Natural killer cell treated with Interleukin-12 subunit alpha and Interleukin-12 subunit beta and Interleukin-15 and Interleukin-18, amount 100 ng/mL, for 72 hours (primary cell): ENCODE measurements at regions not wholly inside any gene's neighbourhood (a gene's known extent, or its start where the extent isn't known, plus 50 kb on each side); places are given as distances from the start of the nearest gene placed in this dataset.

Source experiments
- ATAC-seq, 2 donors: fragments of 150-1000 bp; cut with Tn5 transposase in 1 of 2; sonication (Bioruptor Pico), chemical (Tn5 transposase) in 1 of 2; 2 replicates each; pipeline ENCODE4 v1.10.0; 2021
- DNase-seq: peaks from one replicate; pipeline ENCODE4 v3.0.0; 2022; ENCODE audit warnings: low spot score
- H3K27ac Mint-ChIP-seq, 2 donors: 1 replicate in 1 of 2; 2 replicates in 1 of 2; pipeline ENCODE4 v1.8.0; 2022; ENCODE audit warnings: mixed read lengths in 2 of 2, mild to moderate bottlenecking in 1 of 2, moderate library complexity in 1 of 2
- H3K27me3 Mint-ChIP-seq, 2 donors: 1 replicate in 1 of 2; 2 replicates in 1 of 2; pipeline ENCODE4 v1.8.0; 2022; ENCODE audit warnings: mixed read lengths in 2 of 2
- H3K36me3 Mint-ChIP-seq: one replicate; pipeline ENCODE4 v1.8.0; 2022; ENCODE audit warnings: mixed read lengths
- H3K4me1 Mint-ChIP-seq, 2 donors: 1 replicate in 1 of 2; 2 replicates in 1 of 2; pipeline ENCODE4 v1.8.0; 2022; ENCODE audit warnings: low read depth in 2 of 2, mixed read lengths in 2 of 2, mild to moderate bottlenecking in 1 of 2
- H3K4me3 Mint-ChIP-seq: one replicate; pipeline ENCODE4 v1.8.0; 2022; ENCODE audit warnings: mixed read lengths
- H3K9me3 Mint-ChIP-seq: 2 replicates; pipeline ENCODE4 v1.8.0; 2022; ENCODE audit warnings: mixed read lengths

- no peak for ATAC-seq
- Mint-ChIP-seq H3K27me3 (no peaks in the 10 kb centered on the region), H3K27ac (no peak overlapping the region), H3K36me3 (no peaks in the 10 kb centered on the region), H3K4me1 (peaks cover 0 to 5% of the 10 kb centered on the region in 2 donors), H3K4me3 (no peak overlapping the region), H3K9me3 (no peaks in the 10 kb centered on the region)
- DNase-seq, result no peak
Measured at GRCh38 chr6:100176311-100176950, 182.4 kb upstream of the MCHR2 start.

- no peaks in the 10 kb centered on the region for H3K36me3 Mint-ChIP-seq
- DNase-seq (no peak), ATAC-seq (no peak)
- no peak overlapping the region for H3K27ac Mint-ChIP-seq
- H3K27me3 Mint-ChIP-seq, result no peaks in the 10 kb centered on the region
- H3K4me3 Mint-ChIP-seq, result no peak overlapping the region
- peaks cover 0 to 5% of the 10 kb centered on the region in 2 donors for H3K4me1 Mint-ChIP-seq
- H3K9me3 Mint-ChIP-seq, result no peaks in the 10 kb centered on the region
Measured at GRCh38 chr6:100175814-100176310, 181.8 kb upstream of the MCHR2 start.

- no peak overlapping the region for H3K4me3 Mint-ChIP-seq
- H3K27me3 Mint-ChIP-seq, result no peaks in the 10 kb centered on the region
- H3K36me3 Mint-ChIP-seq, result no peaks in the 10 kb centered on the region
- ATAC-seq (no peak), DNase-seq (no peak)
- no peaks in the 10 kb centered on the region for H3K9me3 Mint-ChIP-seq
- H3K4me1 Mint-ChIP-seq, result peaks cover 0 to 5% of the 10 kb centered on the region in 2 donors
- no peak overlapping the region for H3K27ac Mint-ChIP-seq
Measured at GRCh38 chr6:100173211-100173610, 179.2 kb upstream of the MCHR2 start.

GRCh38 chr6:100172322-100172713, 178.3 kb upstream of the MCHR2 start:
- Mint-ChIP-seq H3K27me3 (no peaks in the 10 kb centered on the region), H3K4me3 (peak overlapping the region; percentile 7), H3K36me3 (no peaks in the 10 kb centered on the region), H3K27ac (peak overlapping the region in 1 of 2 donors; percentile 71), H3K4me1 (peaks cover 0 to 5% of the 10 kb centered on the region in 2 donors), H3K9me3 (no peaks in the 10 kb centered on the region)
- ATAC-seq, result no peak
- DNase-seq, result no peak

- Mint-ChIP-seq H3K27ac (peak overlapping the region in 1 of 2 donors; percentile 71), H3K4me1 (peaks cover 0 to 5% of the 10 kb centered on the region in 2 donors), H3K9me3 (no peaks in the 10 kb centered on the region), H3K27me3 (no peaks in the 10 kb centered on the region), H3K4me3 (peak overlapping the region; percentile 40), H3K36me3 (no peaks in the 10 kb centered on the region)
- ATAC-seq, result peak in 1 of 2 donors; percentile 86
- no peak for DNase-seq
Measured at GRCh38 chr6:100171533-100172321, 177.7 kb upstream of the MCHR2 start.

GRCh38 chr6:100168148-100168547, 174.1 kb upstream of the MCHR2 start:
- Mint-ChIP-seq H3K27me3 (peaks cover 0 to 2% of the 10 kb centered on the region in 2 donors), H3K36me3 (no peaks in the 10 kb centered on the region)

GRCh38 chr6:100167585-100167984, 173.6 kb upstream of the MCHR2 start:
- H3K27ac Mint-ChIP-seq, result no peak overlapping the region
- no peaks in the 10 kb centered on the region for H3K36me3 Mint-ChIP-seq
- peaks cover 0 to 2% of the 10 kb centered on the region in 2 donors for H3K27me3 Mint-ChIP-seq
- no peak for DNase-seq
- no peaks in the 10 kb centered on the region for H3K9me3 Mint-ChIP-seq
- H3K4me3 Mint-ChIP-seq, result no peak overlapping the region
- H3K4me1 Mint-ChIP-seq, result peaks cover 0 to 5% of the 10 kb centered on the region in 2 donors
- ATAC-seq, result no peak

More at GRCh38 chr6:100168148-100168547, 174.1 kb upstream of the MCHR2 start:
- no peak overlapping the region for H3K4me3 Mint-ChIP-seq
- no peaks in the 10 kb centered on the region for H3K9me3 Mint-ChIP-seq
- no peak for ATAC-seq
- peaks cover 0 to 5% of the 10 kb centered on the region in 2 donors for H3K4me1 Mint-ChIP-seq
- no peak for DNase-seq
- no peak overlapping the region for H3K27ac Mint-ChIP-seq

GRCh38 chr6:100166956-100167355, 172.9 kb upstream of the MCHR2 start:
- ATAC-seq, result no peak
- H3K9me3 Mint-ChIP-seq, result peaks cover under 1% of the 10 kb centered on the region
- H3K36me3 Mint-ChIP-seq, result no peaks in the 10 kb centered on the region
- peaks cover 0 to 2% of the 10 kb centered on the region in 2 donors for H3K27me3 Mint-ChIP-seq
- peaks cover 0 to 3% of the 10 kb centered on the region in 2 donors for H3K4me1 Mint-ChIP-seq
- no peak overlapping the region for H3K27ac Mint-ChIP-seq
- no peak for DNase-seq
- H3K4me3 Mint-ChIP-seq, result no peak overlapping the region

GRCh38 chr6:100165442-100165841, 171.4 kb upstream of the MCHR2 start:
- H3K36me3 Mint-ChIP-seq, result no peaks in the 10 kb centered on the region
- H3K27me3 Mint-ChIP-seq, result peaks cover 0 to 5% of the 10 kb centered on the region in 2 donors
- H3K4me3 Mint-ChIP-seq, result no peak overlapping the region
- no peaks in the 10 kb centered on the region for H3K4me1 Mint-ChIP-seq
- H3K9me3 Mint-ChIP-seq, result peaks cover 2% of the 10 kb centered on the region
- H3K27ac Mint-ChIP-seq, result no peak overlapping the region
- DNase-seq (no peak), ATAC-seq (no peak)

- H3K4me3 Mint-ChIP-seq, result no peak overlapping the region
Measured at GRCh38 chr6:100163035-100163434, 169.0 kb upstream of the MCHR2 start.

GRCh38 chr6:100161782-100162365, 167.9 kb upstream of the MCHR2 start:
- ATAC-seq (peak in 1 of 2 donors; percentile 33), DNase-seq (no peak)
- H3K4me1 Mint-ChIP-seq, result no peaks in the 10 kb centered on the region
- no peaks in the 10 kb centered on the region for H3K36me3 Mint-ChIP-seq
- H3K9me3 Mint-ChIP-seq, result peaks cover 2% of the 10 kb centered on the region
- no peak overlapping the region for H3K27ac Mint-ChIP-seq
- peaks cover 0 to 5% of the 10 kb centered on the region in 2 donors for H3K27me3 Mint-ChIP-seq
- H3K4me3 Mint-ChIP-seq, result no peak overlapping the region

More at GRCh38 chr6:100163035-100163434, 169.0 kb upstream of the MCHR2 start:
- no peak for ATAC-seq
- no peak overlapping the region for H3K27ac Mint-ChIP-seq
- peaks cover 2% of the 10 kb centered on the region for H3K9me3 Mint-ChIP-seq
- DNase-seq, result no peak
- no peaks in the 10 kb centered on the region for H3K4me1 Mint-ChIP-seq
- no peaks in the 10 kb centered on the region for H3K36me3 Mint-ChIP-seq
- peaks cover 0 to 5% of the 10 kb centered on the region in 2 donors for H3K27me3 Mint-ChIP-seq

GRCh38 chr6:100160930-100161329, 166.9 kb upstream of the MCHR2 start:
- no peak overlapping the region for H3K4me3 Mint-ChIP-seq
- H3K36me3 Mint-ChIP-seq, result no peaks in the 10 kb centered on the region
- no peaks in the 10 kb centered on the region for H3K4me1 Mint-ChIP-seq
- no peak overlapping the region for H3K27ac Mint-ChIP-seq
- H3K27me3 Mint-ChIP-seq, result peaks cover 0 to 5% of the 10 kb centered on the region in 2 donors
- DNase-seq (no peak), ATAC-seq (no peak)
- peaks cover 2% of the 10 kb centered on the region for H3K9me3 Mint-ChIP-seq

GRCh38 chr6:100155141-100155540, 161.1 kb upstream of the MCHR2 start:
- no peaks in the 10 kb centered on the region for H3K9me3 Mint-ChIP-seq
- no peak overlapping the region for H3K4me3 Mint-ChIP-seq
- H3K4me1 Mint-ChIP-seq, result no peaks in the 10 kb centered on the region
- H3K36me3 Mint-ChIP-seq, result no peaks in the 10 kb centered on the region
- no peak overlapping the region for H3K27ac Mint-ChIP-seq
- no peak for ATAC-seq
- no peak for DNase-seq
- no peaks in the 10 kb centered on the region for H3K27me3 Mint-ChIP-seq
